Daoy (cell line): ENCODE measurements at regions not wholly inside any gene's neighbourhood (a gene's known extent, or its start where the extent isn't known, plus 50 kb on each side); places are given as distances from the start of the nearest gene placed in this dataset.
A peak's percentile ranks its signal among the peaks of the same experiment; 100 is the strongest.
"Not testable (repeated sequence)": the region's sequence is repeated elsewhere in the genome, so short reads cannot be mapped to it uniquely, and the experiment has no call there.

ENCODE experiments used
- DNase-seq: peaks from one replicate; pipeline ENCODE4 v3.0.0-alpha.2; 2015; ENCODE audit warnings: low read depth

- no peak for DNase-seq
Measured at GRCh38 chr5:39698838-39699560, 274.2 kb upstream of the DAB2 start.

GRCh38 chr5:39697881-39698280 is 273.1 kb upstream of the DAB2 start:
- DNase-seq: no peak

DNA sequence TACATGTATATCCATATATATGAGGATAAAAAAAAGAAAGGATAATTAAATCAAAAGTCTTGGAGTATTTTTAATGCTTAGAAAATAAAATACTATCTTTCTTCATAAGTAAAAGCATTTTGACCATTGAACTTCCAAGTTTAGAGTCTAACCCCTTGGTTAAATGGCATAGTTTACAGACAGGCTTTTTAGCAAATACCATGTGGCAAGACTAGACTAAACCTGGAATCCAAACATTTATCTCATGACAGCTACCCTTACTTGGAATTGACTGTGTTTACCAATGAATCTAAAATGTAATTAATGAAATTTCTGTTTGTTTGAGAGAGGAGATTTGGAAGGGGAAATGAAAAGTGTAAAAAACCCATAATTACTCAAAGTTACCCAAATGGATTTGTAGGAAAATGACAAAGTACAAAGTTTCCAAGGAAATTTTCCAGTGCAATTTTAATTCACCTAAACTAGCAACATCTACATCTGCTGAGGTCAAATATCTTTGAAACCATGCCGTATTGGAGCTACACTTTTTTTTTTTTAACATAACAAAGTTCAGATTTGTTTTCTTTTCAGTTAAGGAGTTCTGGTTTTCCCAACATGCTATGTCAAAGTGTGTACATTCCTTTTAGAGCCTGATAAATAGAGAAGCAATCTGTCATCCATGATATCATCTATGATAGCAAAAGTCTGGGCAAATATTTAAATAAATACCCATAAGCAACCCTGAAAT is 272.1 kb upstream of the DAB2 start:
- DNase-seq: no peak

DNA sequence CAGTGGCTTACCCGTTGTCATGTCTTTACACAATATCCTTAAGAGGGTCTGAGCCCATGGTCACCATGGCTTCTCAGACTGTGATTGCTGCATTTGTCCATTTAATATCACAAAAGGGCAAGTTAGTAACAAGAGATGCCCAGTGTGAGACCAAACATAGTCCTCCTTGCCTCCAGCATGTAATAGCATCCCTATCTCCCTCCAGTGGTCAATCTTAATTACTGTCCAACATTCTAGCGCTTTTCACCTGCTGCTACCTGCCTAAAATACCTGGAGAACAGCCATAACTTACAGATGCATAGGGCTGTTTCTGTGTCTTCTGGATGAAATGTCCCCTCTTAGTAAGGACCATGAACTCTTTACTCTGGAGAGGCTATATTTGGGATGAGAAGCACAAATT is 267.2 kb upstream of the DAB2 start:
- no peak for DNase-seq

DNA sequence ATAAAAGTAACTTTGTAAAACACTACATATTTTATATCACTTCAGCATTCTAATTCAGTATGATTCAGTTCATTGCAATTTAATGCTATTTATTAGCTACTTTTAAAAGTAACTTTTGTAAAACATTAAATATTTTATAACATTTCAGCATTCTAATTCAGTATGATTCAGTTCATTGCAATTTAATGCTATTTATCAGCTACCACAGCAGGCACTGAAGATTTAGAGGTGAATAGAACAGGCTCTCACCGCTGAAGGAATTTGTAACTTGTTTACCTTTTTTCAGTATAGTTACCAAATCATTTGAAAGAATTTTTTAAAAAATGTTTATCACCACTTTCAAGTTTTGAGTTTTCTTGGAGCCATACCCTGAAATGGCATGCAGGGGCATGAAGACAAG is 266.4 kb upstream of the DAB2 start:
- DNase-seq: no peak

DNA sequence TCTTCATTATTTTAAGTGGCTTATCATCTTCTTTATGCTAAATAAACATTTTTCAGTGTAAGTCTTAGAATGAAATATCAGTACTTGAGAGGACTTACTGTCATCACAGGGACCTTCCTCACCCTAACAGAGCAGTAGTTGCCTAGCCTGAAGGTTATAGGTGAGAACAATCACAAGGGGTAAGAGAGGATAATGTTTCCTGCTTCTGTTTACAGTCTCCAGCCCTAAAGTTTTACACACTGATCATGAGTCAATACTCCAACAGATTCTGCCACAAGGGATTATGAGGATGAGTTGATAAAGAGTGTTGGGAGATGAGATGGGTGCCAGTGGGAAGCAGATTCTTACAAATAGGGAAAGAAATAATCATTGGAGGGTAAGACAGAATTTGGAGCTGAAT is 265.1 kb upstream of the DAB2 start:
- no peak for DNase-seq

DNA sequence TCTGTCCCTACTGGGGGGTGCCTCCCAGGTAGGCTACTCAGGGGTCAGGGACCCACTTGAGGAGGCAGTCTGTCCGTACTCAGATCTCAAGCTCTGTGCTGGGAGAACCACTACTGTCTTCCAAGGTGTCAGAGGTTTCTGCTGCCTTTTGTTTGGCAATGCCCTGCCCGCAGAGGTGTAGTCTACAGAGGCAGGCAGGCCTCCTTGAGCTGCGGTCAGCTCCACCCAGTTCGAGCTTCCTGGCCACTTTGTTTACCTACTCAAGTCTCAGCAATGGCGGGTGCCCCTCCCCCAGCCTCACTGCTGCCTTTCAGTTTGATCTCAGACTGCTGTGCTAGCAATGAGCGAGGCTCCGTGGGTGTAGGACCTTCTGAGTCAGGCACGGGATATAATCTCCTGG is 263.1 kb upstream of the DAB2 start:
- not testable (repeated sequence) for DNase-seq

DNA sequence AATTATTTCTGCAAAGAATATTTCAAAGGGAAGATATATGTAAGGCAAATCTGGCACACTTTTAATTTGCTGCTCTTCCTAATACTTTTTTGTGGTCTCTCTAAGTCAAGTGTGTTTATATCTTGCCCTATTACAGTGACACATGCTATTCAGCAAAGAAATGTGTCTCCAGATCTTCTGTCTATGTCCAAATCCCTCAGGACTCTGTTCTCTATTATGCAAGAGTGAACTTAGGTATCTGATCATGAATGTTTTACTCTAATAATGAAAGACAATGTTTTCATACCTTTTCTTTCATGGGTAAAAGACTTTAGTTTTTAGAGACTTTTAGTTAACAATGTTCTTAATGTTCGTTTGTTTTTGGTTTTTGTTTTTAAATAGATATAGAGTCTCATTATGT is 255.4 kb upstream of the DAB2 start:
- no peak for DNase-seq

- DNase-seq: no peak
Measured at GRCh38 chr5:39678534-39678933, 253.8 kb upstream of the DAB2 start.

- DNase-seq: no peak
Measured at GRCh38 chr5:39675676-39676075, 250.9 kb upstream of the DAB2 start.

- DNase-seq: no peak
Measured at GRCh38 chr5:39674209-39675082, 249.7 kb upstream of the DAB2 start.

GRCh38 chr5:39671561-39671961 is 246.8 kb upstream of the DAB2 start:
- DNase-seq: no peak

DNA sequence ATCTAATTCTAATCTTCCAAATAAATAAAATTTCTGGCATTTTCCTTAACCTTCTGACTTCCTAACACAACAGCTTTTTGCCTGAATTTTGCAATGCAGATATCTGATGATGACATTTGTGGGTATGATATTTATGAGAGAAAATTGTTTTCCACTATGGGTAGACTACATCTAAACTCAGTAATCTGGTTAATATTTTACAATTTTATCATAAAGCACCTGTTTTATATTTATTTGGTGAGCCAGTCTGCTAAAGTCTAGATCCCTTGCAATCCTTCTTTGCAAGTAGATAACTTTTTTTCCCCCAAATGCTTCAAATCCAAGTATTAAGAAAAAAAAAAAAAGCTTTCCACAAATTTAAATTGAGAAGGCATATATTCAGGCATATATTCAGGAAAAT is 246.2 kb upstream of the DAB2 start:
- DNase-seq: no peak

DNA sequence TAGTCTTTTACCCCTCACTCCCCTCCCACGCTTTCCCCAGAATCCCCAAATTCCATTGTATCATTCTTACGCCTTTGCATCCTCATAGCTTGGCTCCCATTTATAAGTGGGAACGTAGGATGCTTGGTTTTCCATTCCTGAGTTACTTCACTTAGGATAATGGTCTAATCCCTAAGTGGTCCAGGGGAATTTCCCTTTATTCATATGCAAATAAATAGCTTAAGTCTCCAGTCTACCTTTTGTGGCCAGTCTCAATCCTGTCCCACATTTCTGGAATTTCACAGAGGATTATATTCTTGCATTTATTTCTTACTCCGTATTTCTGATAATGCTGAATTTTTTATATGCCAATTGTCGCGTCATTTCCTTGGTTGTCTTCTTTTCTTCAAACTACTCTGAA is 245.6 kb upstream of the DAB2 start:
- DNase-seq: no peak

DNA sequence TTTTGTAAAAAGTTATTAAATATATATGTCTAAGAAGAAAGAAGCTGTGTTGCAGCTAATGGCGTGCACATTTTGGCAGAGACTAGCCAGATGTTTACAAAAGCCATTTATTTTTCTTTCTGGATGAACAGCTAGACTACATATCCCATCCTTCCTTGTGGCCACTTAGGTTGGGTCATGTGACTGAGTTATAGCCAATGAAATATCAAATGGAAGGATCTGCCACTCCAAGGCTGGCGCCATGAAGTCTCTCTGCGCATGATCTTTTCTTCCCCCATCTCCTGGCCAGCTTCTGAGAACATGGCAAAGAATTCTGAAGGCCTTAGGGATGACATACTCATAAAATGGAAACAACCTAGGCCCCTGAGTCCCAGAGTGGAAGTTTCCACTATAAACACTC is 244.2 kb upstream of the DAB2 start:
- peak; percentile 13 for DNase-seq

DNA sequence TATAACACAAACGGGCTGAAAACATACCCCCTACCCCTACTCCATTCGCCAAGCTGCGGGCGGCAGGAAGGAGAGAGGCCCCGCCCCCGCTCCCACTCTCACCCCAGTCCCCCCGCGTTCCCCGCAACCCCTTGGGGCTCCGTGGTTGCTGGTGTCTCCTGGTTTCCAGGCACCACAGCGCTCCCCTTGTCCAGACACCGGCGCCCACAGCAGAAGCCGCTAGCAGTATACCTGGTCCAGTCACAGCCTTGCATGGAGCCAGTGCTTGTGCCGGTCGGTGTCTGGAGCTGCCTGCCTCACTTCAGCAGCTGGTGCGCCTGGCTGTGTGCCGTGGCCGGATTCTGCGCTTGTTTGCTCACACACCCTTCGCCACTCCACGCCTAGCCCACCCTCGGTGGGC is 240.5 kb upstream of the DAB2 start:
- no peak for DNase-seq

DNA sequence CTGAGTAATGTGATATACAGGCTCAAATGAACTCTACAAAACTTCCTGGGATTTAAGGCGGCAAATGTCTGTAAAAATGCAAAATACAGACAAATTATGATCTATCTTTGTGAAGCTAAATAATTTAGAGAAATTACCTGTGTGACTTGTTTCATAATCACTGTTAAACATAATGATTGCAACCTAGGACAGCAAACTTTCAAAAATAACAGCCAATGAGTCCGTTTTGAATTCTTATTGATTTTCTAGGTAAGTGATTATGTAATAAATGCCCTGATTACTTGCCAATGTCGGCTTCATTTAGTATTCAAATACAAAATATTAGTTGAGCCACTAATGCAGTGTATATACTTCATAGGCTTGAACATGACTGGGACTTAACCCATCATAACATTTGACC is 238.2 kb upstream of the DAB2 start:
- no peak for DNase-seq

DNA sequence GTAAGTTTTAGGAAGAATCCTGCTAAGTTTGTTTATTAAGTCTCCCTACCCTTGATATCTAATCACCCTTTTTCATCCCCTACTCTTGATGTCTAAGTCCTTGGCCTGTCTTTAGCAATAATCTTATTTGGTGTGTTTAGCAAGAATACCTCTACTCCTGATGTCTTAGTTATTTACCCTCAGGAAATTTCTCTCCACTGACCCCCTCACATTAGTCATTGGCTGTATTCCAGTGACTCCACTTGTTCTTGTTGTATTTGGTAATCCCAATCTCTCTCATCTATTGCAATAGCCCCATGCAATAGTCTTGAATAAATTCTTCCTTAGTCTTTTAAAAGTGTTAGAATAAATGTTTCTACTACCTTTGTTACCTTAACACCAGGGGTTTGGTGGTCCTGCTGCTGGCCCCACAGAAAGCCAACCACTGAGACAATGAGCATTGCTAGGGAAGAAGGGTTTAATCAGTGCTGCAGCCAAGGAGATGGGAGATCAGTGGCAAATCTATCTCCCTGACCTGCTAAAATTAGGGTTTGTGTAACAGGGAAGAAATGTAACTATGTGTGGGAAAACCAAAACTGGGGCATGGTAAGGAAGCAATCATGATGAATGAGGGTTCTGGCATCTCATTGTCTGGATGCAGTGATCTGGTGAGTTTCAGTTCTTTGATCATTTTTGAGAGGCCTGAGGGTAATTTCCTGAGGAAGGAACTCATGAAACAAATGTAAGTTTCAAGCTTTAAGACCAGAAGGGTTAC is 236.4 kb upstream of the DAB2 start:
- DNase-seq: no peak

DNA sequence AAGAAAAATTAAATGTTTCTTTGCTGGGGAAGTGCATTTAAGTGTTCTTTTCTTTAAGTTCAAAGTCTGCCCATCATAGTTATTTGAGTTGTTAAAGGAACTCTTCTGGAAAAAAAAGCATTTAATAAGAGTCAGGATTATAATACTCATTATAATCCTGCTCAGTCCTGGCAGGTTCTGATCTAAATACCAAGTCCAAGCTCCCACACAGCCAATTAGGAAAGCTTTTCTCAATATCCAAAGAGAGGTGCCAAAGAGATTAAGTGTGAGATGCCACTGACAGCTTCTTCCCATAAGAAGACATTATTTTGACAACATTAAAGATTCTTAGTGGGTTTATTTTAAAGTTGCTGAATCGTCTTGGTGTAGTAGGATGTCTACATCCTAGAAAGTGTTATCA is 235.2 kb upstream of the DAB2 start:
- DNase-seq: no peak

DNA sequence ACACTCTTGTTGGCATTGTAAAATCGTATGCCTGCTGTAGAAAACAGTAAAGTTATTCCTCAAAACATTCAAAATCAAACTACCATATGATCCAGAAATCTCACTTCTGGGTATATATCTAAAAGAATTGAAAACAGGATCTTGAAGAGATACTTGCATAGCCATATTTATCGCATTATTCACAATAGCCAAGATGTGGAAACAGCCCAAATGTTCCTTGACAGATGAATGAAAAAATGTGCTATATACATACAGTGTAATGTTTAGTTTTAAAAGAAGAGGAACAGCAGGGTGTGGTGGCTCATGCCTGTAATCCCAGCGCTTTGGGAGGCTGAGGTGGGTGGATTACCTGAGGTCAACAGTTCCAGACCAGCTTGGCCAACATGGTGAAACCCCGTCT is 234.1 kb upstream of the DAB2 start:
- DNase-seq: no peak

- no peak for DNase-seq
Measured at GRCh38 chr5:39657943-39658342, 233.2 kb upstream of the DAB2 start.

GRCh38 chr5:39656600-39656999 is 231.8 kb upstream of the DAB2 start:
- DNase-seq: no peak
